GM23338 (cell line): ENCODE measurements at regions not wholly inside any gene's neighbourhood (a gene's known extent, or its start where the extent isn't known, plus 50 kb on each side); places are given as distances from the start of the nearest gene placed in this dataset.

ENCODE experiments used
- CTCF ChIP-seq, 2 experiments: fragments of 200-600 bp in 1 of 2; sonication (generic) in 1 of 2; conservative IDR thresholded peaks; 2 replicates each; pipeline versions ENCODE4 v1.5.1 to v1.6.1; 2016 to 2017; ENCODE audit warnings: antibody characterized with exemption in 2 of 2, low read depth in 2 of 2, mild to moderate bottlenecking in 2 of 2, moderate library complexity in 1 of 2
- EZH2phosphoT487 ChIP-seq: fragments of 200-600 bp; sonication (generic); IDR thresholded peaks from one replicate; pipeline ENCODE4 v1.8.1; 2018; ENCODE audit warnings: antibody characterized with exemption; ENCODE audit not compliant: unreplicated experiment

GRCh38 chr2:123040506-123040905, 984.6 kb upstream of the CNTNAP5 start:
- TF ChIP-seq CTCF (conservative IDR thresholded peaks at IDR 0.05; ENCODE audit: low read depth in 2 of 2) (no peak), EZH2phosphoT487 (no peak)
